Endothelial cell (in vitro differentiated cells): ENCODE measurements at regions not wholly inside any gene's neighbourhood (a gene's known extent, or its start where the extent isn't known, plus 50 kb on each side); places are given as distances from the start of the nearest gene placed in this dataset.

Source experiments
- DNase-seq: peaks from one replicate; pipeline ENCODE4 v3.0.0; 2021; ENCODE audit warnings: low spot score
- H3K27ac Mint-ChIP-seq: one replicate; pipeline ENCODE4 v1.8.0; 2021; ENCODE audit warnings: mixed read lengths, inconsistent platforms; ENCODE audit not compliant: unreplicated experiment
- H3K27me3 Mint-ChIP-seq: one replicate; pipeline ENCODE4 v1.8.0; 2021; ENCODE audit warnings: mild to moderate bottlenecking, moderate library complexity, mixed read lengths, inconsistent platforms; ENCODE audit not compliant: unreplicated experiment
- H3K36me3 Mint-ChIP-seq: one replicate; pipeline ENCODE4 v1.8.0; 2021; ENCODE audit warnings: mild to moderate bottlenecking, low read depth, mixed read lengths, inconsistent platforms; ENCODE audit not compliant: unreplicated experiment
- H3K4me1 Mint-ChIP-seq: one replicate; pipeline ENCODE4 v1.8.0; 2021; ENCODE audit warnings: mild to moderate bottlenecking, mixed read lengths, inconsistent platforms; ENCODE audit not compliant: unreplicated experiment
- H3K4me3 Mint-ChIP-seq: one replicate; pipeline ENCODE4 v1.8.0; 2021; ENCODE audit warnings: mild to moderate bottlenecking, mixed read lengths, inconsistent platforms; ENCODE audit not compliant: unreplicated experiment
- H3K9me3 Mint-ChIP-seq: one replicate; pipeline ENCODE4 v1.8.0; 2021; ENCODE audit warnings: mixed read lengths, inconsistent platforms; ENCODE audit not compliant: unreplicated experiment
- TF ChIP-seq, protein P1 (sequence below): fragments of 200-600 bp; sonication (generic); IDR thresholded peaks from one replicate; pipeline ENCODE4 v1.5.0; 2021; ENCODE audit warnings: antibody characterized with exemption; ENCODE audit not compliant: unreplicated experiment

DNA sequence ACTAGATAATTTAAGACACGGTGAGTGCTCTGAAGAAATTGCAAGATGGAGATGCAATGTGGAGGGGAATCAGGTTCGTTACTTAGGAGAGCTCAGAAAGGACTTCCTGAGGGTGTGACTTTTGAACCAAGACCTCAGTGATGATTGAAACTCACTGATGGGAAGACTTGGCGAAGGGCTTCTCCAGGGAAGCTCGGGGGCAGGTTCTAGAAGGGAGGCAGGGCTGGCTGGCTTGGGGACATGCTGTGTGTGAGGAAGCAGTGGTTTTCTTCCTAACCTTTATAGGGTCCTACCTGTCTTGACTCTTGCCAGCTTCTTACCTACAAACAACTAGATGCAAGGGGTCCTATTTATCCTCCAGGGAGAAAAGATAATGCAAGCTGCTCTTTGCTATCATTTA, 637.9 kb downstream of the ACTR3B start:
- no peak overlapping the region for H3K4me3 Mint-ChIP-seq
- peaks cover 5% of the 10 kb centered on the region for H3K27me3 Mint-ChIP-seq
- peaks cover 10% of the 10 kb centered on the region for H3K9me3 Mint-ChIP-seq
- no peaks in the 10 kb centered on the region for H3K4me1 Mint-ChIP-seq
- no peaks in the 10 kb centered on the region for H3K36me3 Mint-ChIP-seq
- H3K27ac Mint-ChIP-seq = no peak overlapping the region
- DNase-seq = no peak
- TF ChIP-seq, protein P1, sequence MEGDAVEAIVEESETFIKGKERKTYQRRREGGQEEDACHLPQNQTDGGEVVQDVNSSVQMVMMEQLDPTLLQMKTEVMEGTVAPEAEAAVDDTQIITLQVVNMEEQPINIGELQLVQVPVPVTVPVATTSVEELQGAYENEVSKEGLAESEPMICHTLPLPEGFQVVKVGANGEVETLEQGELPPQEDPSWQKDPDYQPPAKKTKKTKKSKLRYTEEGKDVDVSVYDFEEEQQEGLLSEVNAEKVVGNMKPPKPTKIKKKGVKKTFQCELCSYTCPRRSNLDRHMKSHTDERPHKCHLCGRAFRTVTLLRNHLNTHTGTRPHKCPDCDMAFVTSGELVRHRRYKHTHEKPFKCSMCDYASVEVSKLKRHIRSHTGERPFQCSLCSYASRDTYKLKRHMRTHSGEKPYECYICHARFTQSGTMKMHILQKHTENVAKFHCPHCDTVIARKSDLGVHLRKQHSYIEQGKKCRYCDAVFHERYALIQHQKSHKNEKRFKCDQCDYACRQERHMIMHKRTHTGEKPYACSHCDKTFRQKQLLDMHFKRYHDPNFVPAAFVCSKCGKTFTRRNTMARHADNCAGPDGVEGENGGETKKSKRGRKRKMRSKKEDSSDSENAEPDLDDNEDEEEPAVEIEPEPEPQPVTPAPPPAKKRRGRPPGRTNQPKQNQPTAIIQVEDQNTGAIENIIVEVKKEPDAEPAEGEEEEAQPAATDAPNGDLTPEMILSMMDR = no peak

DNA sequence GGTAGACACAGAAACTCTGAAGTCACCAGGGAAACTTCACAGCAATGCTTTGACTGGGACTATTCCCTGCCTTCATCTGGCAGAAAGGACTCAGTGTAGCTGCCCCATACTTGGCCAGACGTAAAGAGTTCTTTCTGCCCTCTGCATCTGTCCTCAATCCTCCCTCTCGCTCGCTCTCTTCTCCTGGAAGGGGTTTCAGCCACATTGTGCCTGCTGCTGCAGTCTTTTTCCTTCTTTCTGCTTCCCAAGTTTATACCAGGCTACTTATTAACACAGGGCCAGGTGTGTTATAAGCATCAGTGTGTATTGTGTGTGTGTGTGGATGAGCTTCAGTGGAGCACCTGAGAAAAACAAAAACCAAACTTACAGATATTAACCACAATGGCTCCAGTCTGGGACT, 638.4 kb downstream of the ACTR3B start:
- H3K9me3 Mint-ChIP-seq = peaks cover 10% of the 10 kb centered on the region
- no peaks in the 10 kb centered on the region for H3K36me3 Mint-ChIP-seq
- DNase-seq = no peak
- TF ChIP-seq, protein P1 = no peak
- H3K27me3 Mint-ChIP-seq = peaks cover 5% of the 10 kb centered on the region
- H3K4me1 Mint-ChIP-seq = no peaks in the 10 kb centered on the region
- H3K4me3 Mint-ChIP-seq = no peak overlapping the region
- no peak overlapping the region for H3K27ac Mint-ChIP-seq

DNA sequence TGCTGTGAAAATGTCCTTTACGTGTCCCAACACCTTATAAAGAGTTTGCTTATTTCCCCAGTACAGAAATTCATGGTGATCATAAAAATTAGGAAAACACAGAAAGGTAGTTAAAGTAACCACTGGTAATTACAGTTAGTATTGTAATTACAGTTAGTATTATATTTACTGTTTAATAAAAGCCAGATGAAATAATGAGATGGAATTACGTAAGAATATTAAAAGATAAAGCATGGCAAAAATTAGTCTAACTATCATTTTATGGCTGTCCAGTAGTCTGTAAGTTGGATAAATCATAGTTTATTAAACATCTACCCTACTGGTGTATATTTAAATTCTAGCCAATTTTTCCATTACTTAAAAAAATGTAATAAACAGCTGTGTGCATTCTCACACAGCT, 638.8 kb downstream of the ACTR3B start:
- Mint-ChIP-seq H3K36me3 (no peaks in the 10 kb centered on the region), H3K9me3 (peaks cover 7% of the 10 kb centered on the region), H3K4me3 (no peak overlapping the region), H3K4me1 (no peaks in the 10 kb centered on the region), H3K27ac (no peak overlapping the region), H3K27me3 (peaks cover 5% of the 10 kb centered on the region)
- TF ChIP-seq, protein P1 = no peak
- no peak for DNase-seq

DNA sequence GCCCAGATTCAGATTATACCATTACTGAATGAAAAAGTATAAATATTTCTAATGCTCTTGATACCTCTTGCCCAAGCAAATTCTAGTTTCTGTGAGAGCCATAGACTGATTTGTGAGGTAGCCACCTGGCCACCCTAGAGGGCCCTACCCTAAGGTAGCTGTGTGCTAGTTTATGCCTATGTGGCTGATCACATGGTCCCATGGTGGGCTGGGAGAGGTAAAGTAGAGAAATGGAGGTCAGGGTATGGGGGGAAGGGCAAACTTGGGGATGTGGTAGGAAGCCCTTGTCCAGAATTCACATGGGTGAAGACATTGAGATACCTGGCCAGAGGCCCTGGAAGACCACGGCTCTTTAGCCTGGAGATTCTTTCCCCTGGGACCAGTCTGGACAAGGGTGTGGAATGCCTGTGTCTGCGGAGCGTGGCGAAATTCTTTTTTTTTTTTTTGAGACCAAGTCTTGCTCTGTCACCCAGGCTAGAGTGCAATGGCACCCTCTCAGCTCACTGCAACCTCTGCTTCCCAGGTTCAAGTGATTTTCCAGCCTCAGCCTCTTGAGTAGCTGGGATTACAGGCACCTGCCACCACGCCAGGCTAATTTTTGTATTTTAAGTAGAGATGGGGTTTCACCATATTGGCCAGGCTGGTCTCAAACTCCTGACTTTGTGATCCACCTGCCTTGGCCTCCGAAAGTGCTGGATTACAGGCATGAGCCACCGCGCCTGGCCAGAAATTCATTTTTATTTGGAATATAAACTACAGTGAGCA, 639.4 kb downstream of the ACTR3B start:
- Mint-ChIP-seq H3K36me3 (no peaks in the 10 kb centered on the region), H3K9me3 (peaks cover 5% of the 10 kb centered on the region), H3K4me1 (no peaks in the 10 kb centered on the region), H3K27me3 (peaks cover 5% of the 10 kb centered on the region), H3K27ac (no peak overlapping the region), H3K4me3 (no peak overlapping the region)
- no peak for DNase-seq
- TF ChIP-seq, protein P1 = no peak

DNA sequence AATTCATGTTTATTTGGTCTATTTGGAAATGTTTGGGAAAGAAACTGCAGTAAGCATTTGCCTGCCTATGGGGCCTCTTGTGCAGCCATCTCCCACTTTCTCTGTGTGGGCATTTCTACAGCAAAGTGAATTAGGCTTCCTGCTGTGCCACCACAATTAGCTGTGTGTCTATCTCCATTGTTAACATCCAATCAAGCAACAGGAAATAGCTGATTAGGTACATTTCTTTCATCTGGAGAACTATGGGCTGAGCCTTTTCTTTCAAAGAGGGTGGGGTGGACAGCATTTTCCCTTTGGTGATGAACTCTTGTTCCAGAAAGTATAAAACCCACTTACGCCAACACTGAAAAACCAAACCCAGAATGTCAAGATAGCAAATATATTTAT, 640.0 kb downstream of the ACTR3B start:
- H3K4me3 Mint-ChIP-seq = no peak overlapping the region
- peaks cover 5% of the 10 kb centered on the region for H3K27me3 Mint-ChIP-seq
- peaks cover 11% of the 10 kb centered on the region for H3K9me3 Mint-ChIP-seq
- TF ChIP-seq, protein P1 = no peak
- no peaks in the 10 kb centered on the region for H3K4me1 Mint-ChIP-seq
- no peak overlapping the region for H3K27ac Mint-ChIP-seq
- no peaks in the 10 kb centered on the region for H3K36me3 Mint-ChIP-seq
- DNase-seq = no peak
